ENCODE measurements at regions not wholly inside any gene's neighbourhood (a gene's known extent, or its start where the extent isn't known, plus 50 kb on each side); places are given as distances from the start of the nearest gene placed in this dataset.

DNA sequence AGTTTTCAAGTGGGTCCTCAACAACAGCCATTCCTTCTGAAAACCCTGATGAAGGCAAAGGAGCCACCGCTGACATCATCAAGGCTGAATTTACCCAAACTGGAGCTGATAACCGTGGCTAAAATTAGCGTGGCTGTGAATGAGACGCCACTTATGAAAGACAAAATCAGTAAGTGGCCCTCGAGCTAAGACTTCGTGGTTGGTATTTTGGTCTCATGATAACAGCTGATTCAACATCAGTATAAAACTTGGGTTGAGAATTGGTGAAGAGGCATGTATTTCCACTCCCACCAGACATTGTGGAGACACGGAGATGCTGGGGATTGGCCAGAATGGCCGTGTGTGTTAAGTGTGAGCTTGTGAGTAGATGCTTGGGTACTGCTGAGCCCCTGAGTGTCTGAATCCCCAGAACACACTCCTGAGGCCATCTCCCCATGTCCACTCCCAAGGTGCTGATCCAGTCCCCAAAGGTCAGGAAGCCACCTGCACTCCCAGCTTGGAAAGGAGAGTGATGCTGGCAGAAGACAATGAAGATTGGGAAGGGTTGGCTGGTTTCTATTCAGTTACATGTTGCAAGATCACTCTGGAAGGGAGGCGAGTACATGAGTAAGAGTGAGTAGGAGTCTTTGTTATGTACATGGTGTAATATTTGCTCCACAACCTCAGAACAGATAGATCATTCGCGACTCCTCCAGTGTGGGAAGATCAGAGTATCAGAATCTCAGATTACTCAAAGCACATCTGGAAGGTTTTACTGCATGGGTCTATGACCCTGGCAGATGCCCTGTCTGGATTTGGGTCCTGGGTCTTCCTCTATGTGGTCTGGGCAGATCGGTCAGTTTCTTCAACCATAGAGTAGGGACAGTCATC lies 207.7 kb downstream of the HS3ST3A1 start:
- no peaks in the 10 kb centered on the region for H3K27me3 Mint-ChIP-seq (ENCODE audit: low read depth)
- no peaks in the 10 kb centered on the region for H3K36me3 Mint-ChIP-seq (ENCODE audit: low read depth)
- no peak overlapping the region for H3K4me3 Mint-ChIP-seq
- no peak overlapping the region for H3K27ac Mint-ChIP-seq
- no peaks in the 10 kb centered on the region for H3K9me3 Mint-ChIP-seq
- H3K4me1 Mint-ChIP-seq (ENCODE audit: low read depth) = no peaks in the 10 kb centered on the region

DNA sequence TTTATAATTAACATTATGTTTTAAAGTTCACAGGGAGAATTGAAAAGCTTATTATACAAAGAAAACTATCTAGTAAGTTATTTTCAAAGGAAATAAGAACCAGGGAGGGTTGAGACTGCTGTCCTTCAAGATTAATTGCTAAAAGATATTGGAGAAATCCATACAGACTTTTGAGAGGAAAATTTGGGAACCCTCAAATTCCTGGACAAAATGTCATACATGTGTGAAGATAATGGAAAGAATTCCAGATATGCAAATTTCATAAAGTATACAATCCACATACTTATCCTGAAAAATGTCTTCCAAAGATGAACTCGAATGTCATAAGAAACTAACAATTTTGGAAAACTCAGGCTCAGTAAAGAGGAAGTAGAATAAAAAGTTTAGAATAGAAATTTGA lies 213.8 kb downstream of the HS3ST3A1 start:
- Mint-ChIP-seq H3K27ac (no peak overlapping the region), H3K27me3 (ENCODE audit: low read depth) (no peaks in the 10 kb centered on the region), H3K4me1 (ENCODE audit: low read depth) (no peaks in the 10 kb centered on the region), H3K9me3 (no peaks in the 10 kb centered on the region), H3K4me3 (no peak overlapping the region), H3K36me3 (ENCODE audit: low read depth) (no peaks in the 10 kb centered on the region)

DNA sequence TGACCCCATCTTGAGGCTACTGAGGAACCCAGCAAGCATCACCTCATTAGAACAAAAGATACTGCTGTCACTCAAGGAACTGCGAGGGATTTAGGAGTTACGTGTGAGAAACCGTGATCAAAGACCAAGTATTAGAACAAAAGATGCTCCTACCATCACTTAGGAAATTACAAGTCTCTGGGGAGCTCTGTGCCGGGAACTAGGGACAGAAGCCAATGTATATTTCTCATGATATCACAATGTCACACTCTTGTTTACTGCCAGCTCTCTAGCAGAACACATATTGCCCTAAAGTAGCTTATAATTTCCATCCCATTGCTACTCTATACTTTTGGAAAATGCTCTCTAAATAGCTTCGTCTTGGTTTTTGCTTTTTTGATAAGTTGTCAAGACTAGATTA lies 214.5 kb downstream of the HS3ST3A1 start:
- no peaks in the 10 kb centered on the region for H3K27me3 Mint-ChIP-seq (ENCODE audit: low read depth)
- no peaks in the 10 kb centered on the region for H3K4me1 Mint-ChIP-seq (ENCODE audit: low read depth)
- no peak overlapping the region for H3K4me3 Mint-ChIP-seq
- H3K27ac Mint-ChIP-seq = no peak overlapping the region
- H3K36me3 Mint-ChIP-seq (ENCODE audit: low read depth) = no peaks in the 10 kb centered on the region
- H3K9me3 Mint-ChIP-seq = no peaks in the 10 kb centered on the region

DNA sequence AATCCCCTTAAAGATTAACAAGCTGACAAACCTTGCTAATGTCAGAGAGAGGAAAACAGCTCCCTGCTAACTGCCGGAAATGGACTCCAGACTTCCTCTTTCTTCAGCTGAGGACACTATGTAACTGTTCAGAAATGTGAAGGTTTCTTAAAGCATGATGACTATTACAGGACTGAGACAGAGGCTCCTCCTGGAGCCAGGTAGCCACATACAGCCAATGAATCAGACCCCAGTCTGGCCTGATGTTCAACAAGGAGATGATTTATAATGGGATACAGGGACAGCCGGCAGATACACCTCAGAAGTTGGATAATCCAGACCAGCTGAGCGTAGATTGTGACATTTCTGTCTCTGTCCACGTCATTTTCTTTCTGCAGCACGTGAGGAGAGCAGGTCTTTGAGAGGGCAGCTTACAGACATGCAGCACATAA lies 216.2 kb downstream of the HS3ST3A1 start:
- Mint-ChIP-seq H3K9me3 (no peaks in the 10 kb centered on the region), H3K36me3 (ENCODE audit: low read depth) (no peaks in the 10 kb centered on the region), H3K27ac (no peak overlapping the region), H3K27me3 (ENCODE audit: low read depth) (no peaks in the 10 kb centered on the region), H3K4me1 (ENCODE audit: low read depth) (no peaks in the 10 kb centered on the region), H3K4me3 (no peak overlapping the region)

DNA sequence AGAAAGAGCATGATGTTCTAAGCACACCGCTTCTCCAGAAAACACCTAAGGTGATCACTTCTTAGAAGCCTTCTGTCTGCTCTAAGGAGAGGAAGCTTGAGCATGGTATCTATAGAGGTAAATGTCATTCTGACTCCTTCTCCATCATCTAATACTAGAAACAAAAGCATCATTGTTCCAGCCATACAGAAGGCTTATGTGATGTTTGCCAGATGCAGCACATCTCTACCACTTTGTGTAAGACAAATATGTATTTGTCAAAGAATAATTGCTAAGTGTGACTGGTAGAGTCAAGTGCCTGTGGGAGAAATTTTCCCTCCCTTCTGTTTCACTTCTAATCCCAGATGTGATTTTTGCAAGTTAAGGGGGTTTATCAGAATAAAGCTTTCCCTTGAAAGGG lies 217.1 kb downstream of the HS3ST3A1 start:
- Mint-ChIP-seq H3K36me3 (ENCODE audit: low read depth) (no peaks in the 10 kb centered on the region), H3K27ac (no peak overlapping the region), H3K9me3 (no peaks in the 10 kb centered on the region), H3K4me1 (ENCODE audit: low read depth) (no peaks in the 10 kb centered on the region), H3K27me3 (ENCODE audit: low read depth) (no peaks in the 10 kb centered on the region), H3K4me3 (no peak overlapping the region)

DNA sequence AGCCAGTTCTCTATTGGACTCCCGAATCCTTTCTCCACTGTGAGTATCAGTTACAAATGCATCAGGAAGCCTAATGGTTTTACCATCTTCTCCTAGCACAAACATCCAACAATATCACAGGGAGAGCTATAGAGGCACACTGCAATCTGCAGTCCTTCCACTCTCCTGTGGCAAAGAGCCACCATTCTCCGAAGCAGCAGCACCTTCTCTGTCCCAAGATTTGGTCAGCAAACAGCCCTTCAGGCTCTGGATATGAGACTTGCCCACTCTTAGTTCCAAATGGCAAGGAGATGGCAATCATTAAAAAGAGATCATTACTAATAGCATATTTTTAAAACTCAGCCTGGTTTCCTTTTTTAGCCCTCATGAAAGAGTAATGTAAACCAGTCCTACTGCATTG lies 223.4 kb downstream of the HS3ST3A1 start:
- Mint-ChIP-seq H3K4me3 (no peak overlapping the region), H3K36me3 (ENCODE audit: low read depth) (no peaks in the 10 kb centered on the region), H3K9me3 (no peaks in the 10 kb centered on the region), H3K4me1 (ENCODE audit: low read depth) (no peaks in the 10 kb centered on the region), H3K27ac (no peak overlapping the region), H3K27me3 (ENCODE audit: low read depth) (no peaks in the 10 kb centered on the region)

DNA sequence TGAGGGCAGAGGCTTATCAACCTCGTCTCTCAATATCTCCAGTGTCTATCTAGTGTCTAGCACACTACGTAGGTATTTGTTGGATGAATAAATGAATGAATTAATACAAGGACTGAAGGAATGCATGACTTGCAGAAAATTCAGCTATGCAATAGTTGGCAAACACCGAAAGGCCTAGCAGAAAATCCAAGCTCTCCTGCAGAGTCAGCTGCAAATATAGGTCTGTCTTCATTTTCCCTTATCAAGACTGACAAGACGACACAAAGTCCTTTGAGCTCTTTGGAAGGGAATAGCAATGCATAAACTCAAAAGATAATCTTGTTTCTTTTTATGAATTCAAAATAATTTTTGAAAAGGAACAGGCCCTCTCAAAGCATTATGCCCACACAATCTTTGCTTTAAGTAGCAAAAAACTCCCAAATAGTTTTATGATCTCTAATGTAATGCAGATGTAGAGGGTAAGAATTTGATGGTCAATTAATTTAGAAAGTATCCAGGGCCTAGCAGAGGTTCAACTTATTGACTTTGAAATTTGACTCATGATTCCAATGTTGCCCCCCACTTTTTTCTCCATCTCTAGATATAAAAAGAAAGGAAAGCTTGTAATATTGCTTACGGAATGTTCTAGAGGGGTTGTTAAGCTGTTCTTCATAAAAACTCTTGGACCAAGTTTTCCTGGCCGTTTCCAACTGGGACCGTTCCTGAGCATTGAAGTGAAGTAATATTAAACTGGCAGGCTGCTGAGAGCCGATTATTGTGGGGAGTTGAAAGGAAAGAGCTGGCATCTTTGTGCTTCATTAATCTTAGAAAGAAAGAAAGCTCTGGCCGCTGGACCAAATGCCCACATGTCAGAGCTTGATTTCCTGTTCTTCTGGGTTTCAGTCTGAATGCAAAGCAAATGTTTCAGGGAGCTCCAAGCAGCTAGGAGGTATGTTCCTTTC lies 227.3 kb downstream of the HS3ST3A1 start:
- Mint-ChIP-seq H3K4me3 (no peak overlapping the region), H3K27ac (no peak overlapping the region), H3K36me3 (ENCODE audit: low read depth) (no peaks in the 10 kb centered on the region)

DNA sequence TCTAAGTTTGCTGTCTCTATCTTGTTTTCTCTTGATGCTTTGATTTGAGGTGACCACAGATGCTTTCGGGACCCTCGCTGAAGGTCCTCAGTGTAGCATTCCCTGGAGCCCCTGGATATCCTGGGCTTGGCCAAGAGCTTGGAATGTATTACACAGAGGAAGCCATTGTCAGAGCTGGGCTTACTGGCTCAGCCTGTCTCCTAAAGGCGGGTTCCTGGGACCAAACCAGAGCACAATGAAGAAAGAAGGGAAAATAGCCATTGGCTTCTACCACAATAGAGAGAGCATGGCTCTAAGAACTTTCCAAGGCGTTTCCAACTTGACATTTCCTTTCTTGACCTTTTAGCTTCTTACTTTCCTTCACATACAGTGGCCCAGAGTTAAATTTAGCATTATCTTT lies 229.3 kb downstream of the HS3ST3A1 start:
- no peak overlapping the region for H3K4me3 Mint-ChIP-seq
- H3K9me3 Mint-ChIP-seq = no peaks in the 10 kb centered on the region
- H3K4me1 Mint-ChIP-seq (ENCODE audit: low read depth) = no peaks in the 10 kb centered on the region
- H3K27me3 Mint-ChIP-seq (ENCODE audit: low read depth) = no peaks in the 10 kb centered on the region
- no peaks in the 10 kb centered on the region for H3K36me3 Mint-ChIP-seq (ENCODE audit: low read depth)
- no peak overlapping the region for H3K27ac Mint-ChIP-seq

More for the DNA sequence above, 227.3 kb downstream of the HS3ST3A1 start:
- Mint-ChIP-seq H3K27me3 (ENCODE audit: low read depth) (no peaks in the 10 kb centered on the region), H3K4me1 (ENCODE audit: low read depth) (no peaks in the 10 kb centered on the region), H3K9me3 (no peaks in the 10 kb centered on the region)

DNA sequence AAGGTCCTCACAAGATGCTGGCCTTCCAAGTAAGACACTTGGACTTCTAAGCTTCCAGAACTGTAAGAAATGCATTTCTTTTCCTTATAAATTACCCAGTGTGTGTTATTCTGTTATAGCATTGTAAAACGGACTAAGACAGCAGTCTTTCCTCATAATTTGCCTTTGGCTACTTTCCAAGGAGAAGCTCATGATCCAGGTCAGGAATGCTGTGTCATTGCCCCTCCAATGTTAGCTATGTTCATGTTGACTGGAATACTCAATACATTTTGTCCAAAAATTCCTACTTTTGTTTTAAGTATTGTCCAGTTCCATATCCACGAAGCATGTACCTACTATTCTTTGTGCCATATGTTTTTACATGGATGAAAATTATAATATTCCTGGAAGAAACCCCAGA lies 234.6 kb downstream of the HS3ST3A1 start:
- Mint-ChIP-seq H3K4me1 (ENCODE audit: low read depth) (no peaks in the 10 kb centered on the region), H3K36me3 (ENCODE audit: low read depth) (no peaks in the 10 kb centered on the region), H3K27ac (no peak overlapping the region), H3K27me3 (ENCODE audit: low read depth) (no peaks in the 10 kb centered on the region), H3K9me3 (no peaks in the 10 kb centered on the region), H3K4me3 (no peak overlapping the region)

DNA sequence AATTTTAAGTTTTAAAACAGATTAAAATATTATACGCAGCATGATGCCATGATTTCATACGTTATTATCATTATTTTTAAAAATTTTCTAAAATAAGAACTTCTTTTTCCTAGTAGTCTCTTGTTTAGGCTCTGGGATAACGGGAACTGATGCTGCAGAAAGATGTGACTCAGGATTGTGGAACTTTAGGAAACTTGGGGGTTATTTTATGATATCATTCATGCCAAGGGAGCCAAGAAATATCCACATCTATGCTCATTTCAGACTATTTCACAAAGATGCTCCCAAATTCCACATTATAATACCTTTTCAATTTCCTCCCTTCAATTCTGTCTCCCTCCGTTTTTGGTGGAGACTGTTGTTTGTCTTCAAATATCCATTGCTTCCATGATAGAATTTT lies 236.4 kb downstream of the HS3ST3A1 start:
- Mint-ChIP-seq H3K4me3 (no peak overlapping the region), H3K36me3 (ENCODE audit: low read depth) (no peaks in the 10 kb centered on the region), H3K27ac (no peak overlapping the region), H3K27me3 (ENCODE audit: low read depth) (no peaks in the 10 kb centered on the region), H3K4me1 (ENCODE audit: low read depth) (no peaks in the 10 kb centered on the region), H3K9me3 (no peaks in the 10 kb centered on the region)

DNA sequence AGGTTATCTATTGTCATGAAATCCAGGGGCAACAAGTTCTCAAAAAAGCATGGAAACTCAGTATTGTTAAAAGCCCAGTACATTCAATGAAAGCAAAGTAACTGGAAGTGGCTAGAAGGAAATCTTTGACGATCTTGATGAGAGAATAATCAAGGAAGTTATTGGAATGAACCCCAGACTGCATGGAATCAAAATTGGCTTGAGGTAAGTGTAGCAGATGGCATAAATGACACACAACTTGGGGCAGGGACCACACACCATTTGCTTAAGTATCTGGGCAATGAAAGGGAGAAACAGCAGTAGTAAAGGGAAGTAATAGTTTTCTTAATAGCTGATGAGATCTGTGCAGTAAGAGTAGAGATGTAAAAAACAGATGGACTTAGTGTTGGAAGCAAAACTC lies 238.0 kb downstream of the HS3ST3A1 start:
- no peak overlapping the region for H3K4me3 Mint-ChIP-seq
- no peaks in the 10 kb centered on the region for H3K36me3 Mint-ChIP-seq (ENCODE audit: low read depth)
- no peaks in the 10 kb centered on the region for H3K4me1 Mint-ChIP-seq (ENCODE audit: low read depth)
- no peaks in the 10 kb centered on the region for H3K9me3 Mint-ChIP-seq
- no peaks in the 10 kb centered on the region for H3K27me3 Mint-ChIP-seq (ENCODE audit: low read depth)
- no peak overlapping the region for H3K27ac Mint-ChIP-seq

DNA sequence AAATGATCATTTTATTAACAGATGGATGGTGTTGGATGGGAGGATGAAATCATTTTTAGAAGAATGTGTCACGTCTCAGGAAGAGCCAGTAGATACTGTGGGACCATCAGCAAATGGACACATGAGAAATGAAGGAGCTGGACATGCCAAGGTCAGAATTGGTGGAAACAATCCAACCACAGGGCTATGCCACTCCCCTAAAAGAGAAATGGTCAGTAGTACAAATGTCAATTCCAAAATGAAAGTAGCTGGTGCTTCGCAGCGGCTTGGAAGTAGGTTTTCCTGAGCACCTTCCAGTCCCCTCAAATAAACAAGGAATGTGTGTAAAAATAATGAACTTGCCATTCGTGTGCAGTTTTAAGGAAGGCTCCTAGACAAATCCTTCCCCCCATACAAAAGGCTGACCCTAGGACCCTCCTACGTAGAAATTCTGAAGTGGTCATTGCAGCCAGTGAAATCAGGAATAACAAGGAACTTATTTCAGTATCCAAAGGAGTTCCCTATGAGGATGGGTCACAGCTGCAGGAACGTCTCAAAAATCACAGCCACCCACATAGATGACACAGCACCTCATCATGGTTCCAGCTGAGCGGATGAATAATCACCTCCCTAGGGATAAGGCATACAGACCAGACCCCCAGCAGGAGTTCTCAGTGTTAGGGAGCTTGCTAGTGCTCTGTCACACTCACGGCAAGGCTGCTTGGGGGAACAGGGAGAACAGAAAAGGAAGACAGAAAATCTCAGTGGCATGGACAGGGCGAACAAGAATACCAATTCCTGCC lies 239.2 kb downstream of the HS3ST3A1 start:
- no peak overlapping the region for H3K4me3 Mint-ChIP-seq
- no peaks in the 10 kb centered on the region for H3K4me1 Mint-ChIP-seq (ENCODE audit: low read depth)
- no peaks in the 10 kb centered on the region for H3K9me3 Mint-ChIP-seq
- H3K27me3 Mint-ChIP-seq (ENCODE audit: low read depth) = no peaks in the 10 kb centered on the region
- no peak overlapping the region for H3K27ac Mint-ChIP-seq
- no peaks in the 10 kb centered on the region for H3K36me3 Mint-ChIP-seq (ENCODE audit: low read depth)

DNA sequence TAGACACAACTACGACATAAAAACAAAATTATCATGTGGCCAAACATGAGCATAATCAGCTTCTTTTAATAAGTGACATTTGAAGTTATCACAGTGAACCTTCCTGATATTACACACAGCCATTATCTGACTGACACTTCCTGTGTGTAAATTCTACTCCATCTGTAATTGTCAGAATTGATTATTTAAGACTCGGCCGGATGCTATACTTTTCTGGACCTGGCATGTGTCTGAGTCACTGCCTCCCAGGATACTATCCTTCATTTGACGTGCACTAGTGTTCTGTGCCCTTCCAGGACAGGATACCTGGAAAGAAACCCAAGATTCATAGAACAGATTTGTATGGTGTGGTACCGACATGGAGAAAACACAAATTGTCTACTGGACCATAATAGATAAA lies 242.0 kb downstream of the HS3ST3A1 start:
- no peak overlapping the region for H3K4me3 Mint-ChIP-seq
- no peaks in the 10 kb centered on the region for H3K36me3 Mint-ChIP-seq (ENCODE audit: low read depth)
- no peaks in the 10 kb centered on the region for H3K27me3 Mint-ChIP-seq (ENCODE audit: low read depth)
- no peak overlapping the region for H3K27ac Mint-ChIP-seq
- H3K4me1 Mint-ChIP-seq (ENCODE audit: low read depth) = no peaks in the 10 kb centered on the region
- no peaks in the 10 kb centered on the region for H3K9me3 Mint-ChIP-seq

DNA sequence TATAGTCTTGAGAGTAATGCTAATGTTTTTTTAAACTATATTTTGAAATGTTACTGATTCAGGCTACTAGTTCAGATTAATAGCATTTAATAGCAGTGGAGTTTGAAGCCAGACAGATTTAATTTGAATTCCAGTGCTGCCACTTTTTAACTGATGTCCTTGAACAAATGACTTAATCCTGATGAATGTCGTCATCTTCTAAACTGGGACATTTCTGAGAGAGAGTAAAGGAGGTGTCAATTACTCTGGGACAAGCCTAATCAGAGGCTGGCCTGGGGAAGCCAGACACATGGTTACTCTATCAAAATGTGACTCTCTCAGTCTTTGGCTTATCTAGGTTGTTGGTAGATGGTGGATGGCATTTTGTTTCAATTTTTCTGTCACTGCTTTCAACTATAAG lies 246.7 kb downstream of the HS3ST3A1 start:
- Mint-ChIP-seq H3K4me3 (no peak overlapping the region), H3K9me3 (no peaks in the 10 kb centered on the region), H3K27ac (no peak overlapping the region), H3K36me3 (ENCODE audit: low read depth) (no peaks in the 10 kb centered on the region), H3K4me1 (ENCODE audit: low read depth) (no peaks in the 10 kb centered on the region), H3K27me3 (ENCODE audit: low read depth) (no peaks in the 10 kb centered on the region)
